ENCODE measurements at regions not wholly inside any gene's neighbourhood (a gene's known extent, or its start where the extent isn't known, plus 50 kb on each side); places are given as distances from the start of the nearest gene placed in this dataset.

GRCh38 chrX:139191286-139191685 lies 339.3 kb upstream of the F9 start:
- TF ChIP-seq POLR2AphosphoS5 (IDR thresholded peaks at IDR 0.05; ENCODE audit: borderline replicate concordance, low read depth, low read length) (no peak), FOXP2 (optimal IDR thresholded peaks at IDR 0.05; ENCODE audit: control extremely low read depth, extremely low read length, insufficient read depth) (no peak), EZH2 (IDR thresholded peaks at IDR 0.05) (no peak)

Measured in SK-N-MC (cell line).